Endothelial cell of umbilical vein (primary cell): ENCODE measurements at regions not wholly inside any gene's neighbourhood (a gene's known extent, or its start where the extent isn't known, plus 50 kb on each side); places are given as distances from the start of the nearest gene placed in this dataset.

Experiments
- BruUV-seq: library from RNA; stranded (reverse); fragments of 400-500 nt; replicated peaks from 2 replicates; lab custom pipeline; 2021; lab: Mats Ljungman, UMichigan
- CTCF ChIA-PET: fragments of 300-600, 350-600 bp; sonication (Branson Sonifier 250); formaldehyde crosslinking; loops from one replicate; lab custom pipeline; 2021; ENCODE audit warnings: antibody characterized with exemption, inconsistent platforms; lab: Charles Lee
- POLR2A ChIA-PET: fragments of 300-600, 350-600 bp; sonication (Branson Sonifier 250); formaldehyde crosslinking; loops from one replicate; lab custom pipeline; 2021; ENCODE audit warnings: antibody characterized with exemption, inconsistent platforms; lab: Charles Lee
- DNase-seq: peaks from one replicate; pipeline ENCODE4 v3.0.0-alpha.2; 2011; ENCODE audit warnings: low read depth, low spot score
- FAIRE-seq: peaks from 2 replicates; lab custom pipeline; 2011; peaks lifted over from hg19 to GRCh38; lab: Jason Lieb, UNC
- H2AFZ ChIP-seq: 2 replicates; pipeline ENCODE4 v1.6.0; 2012; ENCODE audit warnings: low read depth, low read length, control low read depth, inconsistent platforms
- H3K27ac ChIP-seq: 2 replicates; pipeline ENCODE4 v1.5.1; 2011; ENCODE audit warnings: low read depth, mild to moderate bottlenecking, control low read depth, low read length, moderate library complexity; ENCODE audit not compliant: insufficient read depth
- H3K27me3 ChIP-seq, 2 experiments: 2 replicates each; pipeline versions ENCODE4 v1.6.0 to v1.6.1; 2011; ENCODE audit warnings: low read length in 2 of 2, mixed read lengths in 1 of 2; ENCODE audit not compliant: control insufficient read depth in 2 of 2, insufficient read depth in 2 of 2
- H3K36me3 ChIP-seq, 2 experiments: 2 replicates in 1 of 2; 3 replicates in 1 of 2; pipeline ENCODE4 v1.5.1; 2011; ENCODE audit warnings: low read length in 2 of 2, mild to moderate bottlenecking in 1 of 2, moderate library complexity in 1 of 2; ENCODE audit not compliant: control insufficient read depth in 2 of 2, insufficient read depth in 2 of 2; ENCODE audit errors: extremely low read depth in 1 of 2
- H3K4me1 ChIP-seq: 3 replicates; pipeline ENCODE4 v1.5.1; 2011; ENCODE audit warnings: mild to moderate bottlenecking, low read length; ENCODE audit not compliant: control insufficient read depth, insufficient read depth; ENCODE audit errors: extremely low read depth
- H3K4me2 ChIP-seq: 2 replicates; pipeline ENCODE4 v1.6.1; 2011; ENCODE audit warnings: low read length, control low read depth, mixed read lengths; ENCODE audit not compliant: insufficient read depth
- H3K4me3 ChIP-seq, 3 experiments: fragments of 200-600 bp in 1 of 3; sonication (generic), shearing (Covaris generic) in 1 of 3; replicated peaks in 1 of 3; 2 replicates each; pipeline ENCODE4 v1.5.1; 2011 to 2016; ENCODE audit warnings: control low read depth in 3 of 3, low read length in 3 of 3, mild to moderate bottlenecking in 2 of 3, inconsistent platforms in 1 of 3, low read depth in 1 of 3, moderate library complexity in 1 of 3; ENCODE audit not compliant: insufficient read depth in 1 of 3
- H3K79me2 ChIP-seq: 2 replicates; pipeline ENCODE4 v1.6.0; 2012; ENCODE audit warnings: low read length, inconsistent platforms; ENCODE audit not compliant: control insufficient read depth, insufficient read depth
- H3K9ac ChIP-seq: replicated peaks from 2 replicates; pipeline ENCODE3; 2011; ENCODE audit warnings: low read length, control low read depth; ENCODE audit not compliant: insufficient read depth; ENCODE audit errors: extremely low read depth
- H3K9me1 ChIP-seq: replicated peaks from 3 replicates; pipeline ENCODE4 v1.6.0; 2011; ENCODE audit warnings: mild to moderate bottlenecking, low read length; ENCODE audit not compliant: control insufficient read depth, insufficient read depth; ENCODE audit errors: extremely low read depth
- H3K9me3 ChIP-seq: replicated peaks from 2 replicates; pipeline ENCODE4 v1.5.1; 2012; ENCODE audit warnings: low read length, inconsistent platforms; ENCODE audit not compliant: control insufficient read depth, insufficient read depth
- H4K20me1 ChIP-seq: replicated peaks from 2 replicates; pipeline ENCODE3; 2011; ENCODE audit warnings: mild to moderate bottlenecking, low read length; ENCODE audit not compliant: control insufficient read depth, insufficient read depth; ENCODE audit errors: extremely low read depth
- CTCF ChIP-seq, 2 donors: IDR thresholded peaks; 1 replicate in 1 of 2; 2 replicates in 1 of 2; pipeline ENCODE4 v1.5.1; 2011; ENCODE audit warnings: low read length in 2 of 2, mild to moderate bottlenecking in 2 of 2, moderate library complexity in 2 of 2, control low read depth in 1 of 2, inconsistent platforms in 1 of 2, low read depth in 1 of 2; ENCODE audit not compliant: insufficient read depth in 1 of 2; ENCODE audit errors: extremely low read depth in 1 of 2
- EZH2 ChIP-seq: IDR thresholded peaks from 2 replicates; pipeline ENCODE4 v1.6.1; 2012; ENCODE audit warnings: borderline replicate concordance, low read depth, mild to moderate bottlenecking, moderate library complexity, low read length, inconsistent platforms; ENCODE audit not compliant: severe bottlenecking
- FOS ChIP-seq: IDR thresholded peaks from 2 replicates; pipeline ENCODE4 v1.6.1; 2011; ENCODE audit warnings: mild to moderate bottlenecking, low read length, moderate library complexity, borderline replicate concordance; ENCODE audit not compliant: insufficient read depth
- GATA2 ChIP-seq: IDR thresholded peaks from 2 replicates; pipeline ENCODE4 v1.7.0; 2011; ENCODE audit warnings: low read depth, mild to moderate bottlenecking, moderate library complexity, mixed read lengths, low read length; ENCODE audit not compliant: insufficient read length, insufficient read depth
- JUN ChIP-seq: IDR thresholded peaks from 2 replicates; pipeline ENCODE4 v1.6.1; 2011; ENCODE audit warnings: borderline replicate concordance, low read depth; ENCODE audit not compliant: insufficient read length, insufficient read depth
- MAX ChIP-seq: IDR thresholded peaks from 2 replicates; pipeline ENCODE4 v1.6.1; 2011; ENCODE audit not compliant: insufficient read depth, insufficient read length
- MYC ChIP-seq: IDR thresholded peaks from one replicate; pipeline ENCODE4 v1.6.1; 2011; ENCODE audit warnings: mild to moderate bottlenecking, low read depth, low read length
- POLR2A ChIP-seq: IDR thresholded peaks from 2 replicates; pipeline ENCODE4 v1.6.1; 2012; ENCODE audit warnings: low read depth, mild to moderate bottlenecking, control low read depth, low read length
- POLR2AphosphoS5 ChIP-seq: IDR thresholded peaks from 2 replicates; pipeline ENCODE4 v1.6.1; 2012; ENCODE audit warnings: low read depth, mild to moderate bottlenecking, control low read depth, low read length, moderate library complexity; ENCODE audit not compliant: insufficient read depth
- dilution Hi-C: fragments of 300-500 bp; cut with MboI; formaldehyde crosslinking; loops from one replicate; pipeline ENCODE4 v1.15.0; 2019; ENCODE audit warnings: low sequenced_read_pairs; ENCODE audit not compliant: extremely low pct_ligation_motif_present
- intact Hi-C: fragments of 100-400 bp; cut with micrococcal nuclease; formaldehyde crosslinking; loops from one replicate; pipeline ENCODE4 v1.10.0; 2022

- FAIRE-seq: no peak
- DNase-seq: no peak
- H4K20me1 ChIP-seq: no peaks in the 10 kb centered on the region
- TF ChIP-seq MYC (no peak), FOS (no peak), EZH2 (no peak), JUN (no peak), POLR2AphosphoS5 (no peak), CTCF (IDR thresholded peaks at IDR 0.05; ENCODE audit: extremely low read depth in 1 of 2, insufficient read depth in 1 of 2, low read depth in 1 of 2, low read length in 2 of 2) (no peak), GATA2 (no peak), MAX (no peak), POLR2A (no peak)
- H3K4me1 ChIP-seq: no peaks in the 10 kb centered on the region
- BruUV-seq: no TSS peak
- no peak overlapping the region for H2AFZ ChIP-seq
- no peaks in the 10 kb centered on the region for H3K27me3 ChIP-seq
- no peaks in the 10 kb centered on the region for H3K36me3 ChIP-seq
- peaks cover 10% of the 10 kb centered on the region for H3K9me3 ChIP-seq
- no peaks in the 10 kb centered on the region for H3K9me1 ChIP-seq
- CTCF ChIA-PET: no interaction called here
- POLR2A ChIA-PET: no interaction called here
- H3K4me3 ChIP-seq: no peak overlapping the region
- H3K4me2 ChIP-seq: no peak overlapping the region
- H3K27ac ChIP-seq: no peak overlapping the region
- dilution Hi-C loops (no loop called here), intact Hi-C loops (no loop called here)
- no peak overlapping the region for H3K9ac ChIP-seq
- no peaks in the 10 kb centered on the region for H3K79me2 ChIP-seq
Measured at GRCh38 chr22:48630848-48631247, 1196.8 kb downstream of the BRD1 start.
